Fibroblast of mammary gland (primary cell): ENCODE measurements at regions not wholly inside any gene's neighbourhood (a gene's known extent, or its start where the extent isn't known, plus 50 kb on each side); places are given as distances from the start of the nearest gene placed in this dataset.

ENCODE experiments used
- DNase-seq: peaks from one replicate; pipeline ENCODE4 v3.0.0-alpha.2; 2010; ENCODE audit warnings: low read depth
- H3K4me3 ChIP-seq: 2 replicates; pipeline ENCODE4 v1.5.1; 2011; ENCODE audit warnings: low read depth, mild to moderate bottlenecking, low read length, moderate library complexity; ENCODE audit not compliant: control insufficient read depth
- TF ChIP-seq, protein P1 (sequence below): conservative IDR thresholded peaks from 2 replicates; pipeline ENCODE4 v1.5.1; 2011; ENCODE audit warnings: low read depth, low read length, inconsistent platforms; ENCODE audit not compliant: control insufficient read depth, insufficient read depth

DNA sequence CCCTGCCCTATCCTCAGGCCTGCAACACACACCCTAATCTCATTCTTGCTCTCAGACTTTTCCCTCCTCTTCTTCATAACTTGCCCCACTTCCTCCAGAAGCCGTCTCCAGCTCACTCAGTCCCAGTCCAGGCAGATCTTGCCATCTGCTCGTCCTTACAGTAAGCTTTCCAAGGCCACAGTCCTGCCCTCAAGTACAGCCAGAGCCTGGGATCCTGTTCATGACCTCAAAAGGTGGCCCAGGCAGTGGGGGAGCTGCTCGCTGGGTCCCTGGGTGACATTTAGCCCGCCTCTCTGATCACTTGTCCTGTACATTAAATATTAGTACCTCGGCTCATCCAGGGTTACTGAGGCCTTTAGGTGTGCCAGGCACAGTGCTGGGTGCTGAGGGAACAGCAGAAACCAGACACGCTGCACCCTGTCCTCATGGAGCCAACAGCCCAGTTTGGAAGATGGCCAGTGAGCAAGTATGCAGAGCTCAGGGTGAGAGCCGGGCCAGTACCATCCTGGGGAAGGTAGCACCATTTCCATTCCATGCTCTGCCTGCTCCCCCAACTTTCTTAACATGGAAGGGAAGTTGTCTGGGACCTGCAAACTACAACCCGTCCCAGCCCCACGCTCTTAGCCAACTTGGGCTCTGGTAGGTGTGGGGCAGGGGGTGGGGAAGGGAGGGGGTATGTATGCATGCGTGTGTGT is 100.4 kb downstream of the C5orf15 start:
- TF ChIP-seq, protein P1, sequence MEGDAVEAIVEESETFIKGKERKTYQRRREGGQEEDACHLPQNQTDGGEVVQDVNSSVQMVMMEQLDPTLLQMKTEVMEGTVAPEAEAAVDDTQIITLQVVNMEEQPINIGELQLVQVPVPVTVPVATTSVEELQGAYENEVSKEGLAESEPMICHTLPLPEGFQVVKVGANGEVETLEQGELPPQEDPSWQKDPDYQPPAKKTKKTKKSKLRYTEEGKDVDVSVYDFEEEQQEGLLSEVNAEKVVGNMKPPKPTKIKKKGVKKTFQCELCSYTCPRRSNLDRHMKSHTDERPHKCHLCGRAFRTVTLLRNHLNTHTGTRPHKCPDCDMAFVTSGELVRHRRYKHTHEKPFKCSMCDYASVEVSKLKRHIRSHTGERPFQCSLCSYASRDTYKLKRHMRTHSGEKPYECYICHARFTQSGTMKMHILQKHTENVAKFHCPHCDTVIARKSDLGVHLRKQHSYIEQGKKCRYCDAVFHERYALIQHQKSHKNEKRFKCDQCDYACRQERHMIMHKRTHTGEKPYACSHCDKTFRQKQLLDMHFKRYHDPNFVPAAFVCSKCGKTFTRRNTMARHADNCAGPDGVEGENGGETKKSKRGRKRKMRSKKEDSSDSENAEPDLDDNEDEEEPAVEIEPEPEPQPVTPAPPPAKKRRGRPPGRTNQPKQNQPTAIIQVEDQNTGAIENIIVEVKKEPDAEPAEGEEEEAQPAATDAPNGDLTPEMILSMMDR, result no peak
- H3K4me3 ChIP-seq, result no peak overlapping the region
- DNase-seq, result no peak

DNA sequence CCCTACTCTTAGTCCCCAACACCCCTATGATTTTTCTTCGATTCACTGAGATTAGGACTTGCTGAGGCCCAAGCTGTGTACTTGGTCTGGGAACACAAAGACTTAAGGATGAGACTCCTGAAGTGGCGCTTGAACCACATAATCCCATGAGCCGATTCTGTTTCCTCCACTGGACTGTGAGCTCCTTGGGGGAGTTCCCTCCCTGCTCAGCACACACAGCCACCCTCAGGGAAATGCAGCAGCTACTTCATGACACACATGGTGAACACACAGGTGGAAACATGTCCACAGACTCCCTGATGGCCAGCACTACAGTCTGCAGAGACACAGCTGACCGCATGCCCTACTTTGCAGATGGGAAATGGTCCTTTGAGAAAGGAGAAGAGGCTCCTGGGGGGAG is 101.1 kb downstream of the C5orf15 start:
- no peak for DNase-seq
- TF ChIP-seq, protein P1, result no peak
- H3K4me3 ChIP-seq, result no peak overlapping the region

DNA sequence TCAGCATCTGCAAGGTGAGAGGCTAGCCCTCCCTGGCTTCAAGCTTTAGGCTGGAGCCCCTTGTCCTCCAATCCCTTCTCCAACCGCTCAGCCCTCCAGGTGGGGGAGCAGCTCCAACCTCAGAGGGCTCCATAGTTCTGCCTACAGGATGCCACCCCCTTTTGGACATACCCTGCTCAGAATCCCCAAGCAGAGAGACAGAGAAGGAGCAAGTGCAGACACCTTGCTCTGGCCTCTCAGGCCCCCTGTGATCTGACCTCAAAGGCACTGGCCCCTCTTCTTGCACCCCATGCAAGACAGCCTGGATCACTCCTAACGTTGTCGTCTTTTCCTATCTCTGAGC is 101.6 kb downstream of the C5orf15 start:
- TF ChIP-seq, protein P1, result no peak

DNA sequence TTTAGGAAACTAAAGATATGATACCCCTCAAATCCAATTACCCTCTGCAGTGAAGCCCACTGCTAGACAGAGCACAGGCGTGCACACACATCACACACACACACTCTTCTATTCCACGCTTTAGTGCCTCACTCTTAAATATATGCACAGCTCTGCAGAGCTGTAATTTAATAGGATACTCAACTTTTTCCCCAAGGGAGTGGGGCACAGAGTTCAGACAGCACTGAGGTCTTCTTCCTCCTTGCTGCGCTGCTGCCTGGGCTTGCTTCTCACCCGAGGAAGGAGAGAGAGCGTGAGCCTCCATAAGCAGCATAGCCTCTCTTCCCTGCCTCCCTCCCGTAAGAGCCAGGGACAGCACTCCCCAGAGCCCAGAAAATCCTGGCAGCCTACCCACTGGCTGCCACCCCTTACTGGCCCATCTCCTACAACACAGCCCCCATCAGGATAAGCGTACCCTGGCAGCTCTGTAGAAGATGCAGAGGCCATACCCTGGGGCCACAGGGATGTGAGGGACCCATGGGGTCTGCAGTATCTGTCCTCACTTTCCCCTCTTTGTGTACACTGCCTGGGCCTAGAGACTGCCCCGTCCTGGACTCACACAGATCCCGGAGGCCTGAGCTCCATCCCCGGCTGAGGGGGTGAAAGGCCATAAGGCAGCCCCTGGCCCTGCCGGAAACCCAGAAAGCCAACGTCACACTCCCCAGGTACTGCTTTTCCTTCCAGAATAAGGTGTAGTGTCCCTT is 102.1 kb downstream of the C5orf15 start:
- DNase-seq, result no peak
- TF ChIP-seq, protein P1, result no peak
- no peak overlapping the region for H3K4me3 ChIP-seq

More for the DNA sequence above, 101.6 kb downstream of the C5orf15 start:
- H3K4me3 ChIP-seq, result no peak overlapping the region
- no peak for DNase-seq

DNA sequence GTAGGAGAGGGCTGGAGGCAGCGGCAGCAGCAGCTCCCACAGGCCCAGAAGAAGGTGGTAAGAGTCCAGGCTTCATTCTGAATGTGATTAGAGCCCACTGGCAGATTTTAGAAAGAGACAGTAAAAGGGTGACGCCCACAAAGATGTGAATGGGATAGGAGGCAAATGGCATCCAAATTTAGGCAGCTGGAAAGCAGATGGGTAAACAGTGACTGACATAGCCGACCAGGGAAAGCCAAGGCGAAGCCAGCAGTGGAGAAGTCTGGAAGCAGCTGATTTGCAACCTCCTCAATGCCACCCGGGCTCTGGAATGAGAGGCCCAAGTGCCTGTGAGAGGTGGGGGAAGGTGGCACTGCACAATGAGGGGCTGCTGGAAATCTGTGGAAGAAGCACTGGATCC is 103.3 kb downstream of the C5orf15 start:
- H3K4me3 ChIP-seq, result no peak overlapping the region
- no peak for DNase-seq
- TF ChIP-seq, protein P1, result no peak

DNA sequence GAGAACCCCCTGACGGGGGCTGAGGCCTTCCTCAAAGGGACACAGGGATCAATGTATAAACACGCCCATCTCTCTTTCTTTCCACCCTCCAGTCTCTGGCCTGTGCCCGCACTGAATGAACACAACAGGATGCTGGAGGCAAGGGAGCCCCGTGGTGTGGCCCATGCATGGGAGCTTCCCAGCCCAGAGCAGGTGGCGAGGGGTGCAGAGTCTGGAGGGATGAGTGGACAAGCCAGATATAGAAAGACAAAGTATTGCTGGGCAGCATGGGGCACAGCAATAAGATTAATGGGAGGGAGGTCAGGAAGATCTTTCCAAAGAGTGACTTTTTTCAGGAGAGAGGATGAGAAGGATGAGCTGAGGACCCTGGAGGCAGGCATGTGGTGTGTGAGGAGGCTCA is 103.7 kb downstream of the C5orf15 start:
- no peak overlapping the region for H3K4me3 ChIP-seq
- TF ChIP-seq, protein P1, result no peak
- no peak for DNase-seq
